Daoy (cell line): ENCODE measurements at regions not wholly inside any gene's neighbourhood (a gene's known extent, or its start where the extent isn't known, plus 50 kb on each side); places are given as distances from the start of the nearest gene placed in this dataset.
"Not testable (repeated sequence)": the region's sequence is repeated elsewhere in the genome, so short reads cannot be mapped to it uniquely, and the experiment has no call there.

Experiments used
- DNase-seq: peaks from one replicate; pipeline ENCODE4 v3.0.0-alpha.2; 2015; ENCODE audit warnings: low read depth

DNA sequence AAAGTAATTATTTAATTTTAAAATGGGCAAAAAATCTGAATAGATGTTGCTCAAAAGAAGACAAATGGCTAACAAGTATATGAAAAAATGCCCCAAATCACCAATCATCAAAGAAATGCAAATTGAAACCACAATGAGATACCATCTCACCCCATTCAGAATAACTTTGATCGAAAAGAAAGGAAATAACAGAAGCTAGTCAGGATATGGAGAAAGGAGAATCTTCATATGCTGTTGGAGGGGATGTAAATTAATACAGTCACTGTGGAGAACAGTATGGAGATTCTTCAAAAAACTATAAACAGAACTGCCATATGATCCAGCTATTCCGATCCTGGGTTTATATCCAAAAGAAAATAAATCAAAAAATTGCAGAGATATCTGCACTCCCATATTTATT is 418.5 kb upstream of the RGMB start:
- no peak for DNase-seq

DNA sequence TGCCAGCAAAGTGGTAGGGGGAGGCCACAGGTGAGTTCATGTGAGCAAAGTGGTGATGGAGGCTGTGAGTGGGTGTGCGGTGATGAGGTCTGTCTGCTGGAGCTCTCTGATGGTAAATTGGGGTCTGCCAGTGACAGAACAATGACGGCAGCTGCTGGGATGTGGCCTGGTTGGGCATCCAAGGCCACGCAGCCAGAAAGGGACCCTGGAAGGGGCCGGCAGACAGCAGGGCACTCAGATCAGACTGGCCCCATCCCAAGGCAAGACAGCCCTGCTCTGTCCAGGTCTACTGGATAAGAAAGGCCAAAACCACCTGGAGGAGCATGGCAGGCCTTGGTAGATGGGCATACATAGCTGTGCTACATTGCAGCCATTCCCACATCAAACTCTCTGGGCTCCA is 412.9 kb upstream of the RGMB start:
- no peak for DNase-seq

DNA sequence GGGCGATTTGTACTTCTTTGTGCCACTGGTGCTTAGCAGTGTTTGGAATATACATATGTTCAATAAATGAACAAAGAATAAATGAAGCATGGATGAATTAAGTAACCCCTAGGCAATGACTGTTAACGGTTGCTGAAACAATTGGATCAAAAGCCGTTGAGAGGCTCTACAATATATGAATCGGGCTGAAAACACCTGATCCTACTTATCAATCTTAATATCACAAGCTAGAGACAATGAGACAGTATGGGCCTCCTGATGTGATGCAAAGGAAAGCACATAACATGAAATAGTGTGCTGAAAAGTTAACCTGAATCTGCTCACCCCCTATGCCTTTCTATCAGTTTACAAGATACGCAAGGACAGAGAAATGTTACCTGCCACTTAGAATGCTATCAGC is 410.3 kb upstream of the RGMB start:
- no peak for DNase-seq

DNA sequence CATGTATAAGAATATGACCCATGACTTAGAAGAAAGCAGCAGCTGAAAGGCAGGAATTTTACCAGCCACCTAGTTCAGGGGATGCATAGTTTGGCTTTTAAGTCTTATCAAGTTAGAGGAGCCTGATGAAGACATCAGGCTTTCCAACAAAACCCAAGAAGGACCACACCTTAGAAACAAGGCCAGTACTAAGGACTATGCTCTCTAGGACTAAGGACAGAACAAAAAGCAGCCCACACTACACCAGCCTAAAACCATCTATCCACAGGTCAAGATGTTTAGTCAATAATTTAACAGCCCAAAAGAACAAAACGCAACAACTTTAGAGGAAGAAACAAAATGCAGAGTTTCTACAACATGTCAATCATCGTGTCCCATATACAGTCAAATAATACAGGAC is 408.9 kb upstream of the RGMB start:
- no peak for DNase-seq

DNA sequence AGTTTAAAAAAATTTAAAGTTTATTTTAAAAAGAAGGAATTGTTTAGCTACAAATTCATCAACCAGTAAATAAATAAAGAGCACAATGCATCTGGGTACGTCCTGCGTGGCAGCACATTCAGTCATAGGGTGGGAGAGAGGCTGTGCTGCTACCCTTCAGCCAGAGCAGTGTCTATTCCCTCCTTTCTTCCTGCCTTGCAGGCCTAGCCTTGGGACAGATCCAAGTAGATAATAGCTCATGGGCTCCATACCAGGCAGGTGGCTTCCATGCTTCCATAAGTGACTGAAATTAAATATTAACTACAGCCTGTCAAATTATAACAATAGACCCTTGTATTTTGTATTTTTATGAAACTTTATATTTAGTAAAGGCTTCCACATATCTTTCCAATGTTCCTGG is 408.3 kb upstream of the RGMB start:
- DNase-seq, result no peak

DNA sequence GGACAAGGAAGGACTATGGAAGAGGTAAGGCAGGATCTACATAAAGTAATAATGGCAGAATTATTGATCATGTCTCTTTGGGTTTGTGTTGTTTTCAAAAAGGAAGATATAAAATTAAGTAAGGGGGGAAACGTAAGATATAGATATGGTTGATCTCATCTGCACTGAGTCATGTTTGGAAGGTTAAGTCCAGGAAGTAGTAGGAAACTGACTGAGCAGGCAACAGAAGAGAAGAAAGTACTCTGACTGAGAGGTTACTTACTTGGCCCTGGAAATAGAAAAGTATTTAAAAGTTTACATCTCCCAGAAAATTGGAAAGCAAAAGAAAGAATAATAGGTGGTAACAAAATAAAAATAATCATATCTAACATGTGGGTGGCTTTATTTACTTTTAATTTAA is 405.3 kb upstream of the RGMB start:
- no peak for DNase-seq

DNA sequence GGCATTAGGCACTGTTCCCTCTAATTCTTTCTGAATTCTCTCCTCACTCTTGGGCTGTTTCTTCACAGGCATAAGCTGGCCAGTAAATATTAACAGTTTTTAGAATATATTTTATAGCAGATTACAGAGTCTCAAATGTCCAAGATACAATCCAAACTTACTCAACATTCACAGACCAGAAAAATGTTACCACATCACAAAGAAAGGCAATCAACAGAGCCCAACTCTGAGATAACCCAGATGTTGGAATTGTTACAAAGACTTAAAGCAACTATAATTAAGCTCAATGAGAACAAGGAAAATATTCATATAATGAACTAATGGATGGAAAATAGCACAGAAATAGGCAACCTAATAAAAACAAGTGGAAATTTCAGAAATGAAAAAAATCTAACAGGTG is 401.1 kb upstream of the RGMB start:
- no peak for DNase-seq

DNA sequence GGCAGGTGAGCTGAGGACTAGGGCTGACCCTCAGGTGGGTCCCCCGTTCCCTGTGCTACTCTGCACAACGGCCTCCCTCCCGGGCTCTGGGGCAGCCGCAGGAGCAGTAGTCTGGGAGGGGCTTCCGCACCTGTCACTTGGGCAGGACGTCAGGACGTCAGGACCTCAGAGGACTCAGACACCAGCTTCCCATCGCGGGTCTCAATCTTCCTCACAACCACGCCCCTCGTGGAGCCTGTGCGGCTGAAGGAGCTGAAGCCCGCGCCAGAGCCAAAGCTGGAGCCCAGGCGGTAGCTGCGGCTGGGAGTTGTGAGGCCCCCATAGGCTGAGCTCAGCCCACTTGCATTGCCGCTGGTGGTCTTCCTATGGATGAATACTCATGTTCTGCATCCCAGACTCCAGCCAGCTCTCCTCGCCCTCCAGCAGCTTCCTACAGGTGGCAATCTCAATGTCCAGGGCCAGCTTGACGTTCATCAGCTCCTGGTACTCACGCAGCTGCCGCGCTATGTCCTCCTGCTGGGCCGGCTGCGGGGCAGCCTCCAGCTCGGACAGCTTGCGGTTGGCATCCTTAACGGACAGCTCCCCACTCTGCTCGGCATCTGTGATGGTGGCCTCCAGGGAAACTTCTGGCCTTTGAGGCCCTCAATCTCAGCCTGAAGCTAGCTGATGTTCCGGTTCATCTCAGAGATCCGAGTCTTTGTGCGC is 381.4 kb upstream of the RGMB start:
- no peak for DNase-seq

DNA sequence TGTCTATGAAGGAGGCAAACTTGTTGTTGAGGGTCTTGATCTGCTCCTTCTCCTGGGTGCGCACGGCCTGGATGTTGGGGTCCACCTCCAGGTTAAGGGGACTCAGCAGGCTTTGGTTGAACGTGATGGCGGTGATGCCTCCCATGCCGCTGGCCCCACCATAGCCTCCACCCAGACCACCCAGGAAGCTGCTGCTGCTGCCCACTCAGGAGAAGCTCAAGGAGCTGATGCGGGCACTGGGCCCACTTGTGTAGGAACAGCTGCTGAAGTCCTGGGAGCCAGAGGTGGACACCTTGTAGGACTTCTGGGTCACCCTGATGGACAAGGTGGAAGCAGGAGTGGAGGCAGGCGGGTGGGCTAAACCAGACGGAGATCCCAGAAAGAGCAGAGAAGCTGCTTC is 380.3 kb upstream of the RGMB start:
- not testable (repeated sequence) for DNase-seq

DNA sequence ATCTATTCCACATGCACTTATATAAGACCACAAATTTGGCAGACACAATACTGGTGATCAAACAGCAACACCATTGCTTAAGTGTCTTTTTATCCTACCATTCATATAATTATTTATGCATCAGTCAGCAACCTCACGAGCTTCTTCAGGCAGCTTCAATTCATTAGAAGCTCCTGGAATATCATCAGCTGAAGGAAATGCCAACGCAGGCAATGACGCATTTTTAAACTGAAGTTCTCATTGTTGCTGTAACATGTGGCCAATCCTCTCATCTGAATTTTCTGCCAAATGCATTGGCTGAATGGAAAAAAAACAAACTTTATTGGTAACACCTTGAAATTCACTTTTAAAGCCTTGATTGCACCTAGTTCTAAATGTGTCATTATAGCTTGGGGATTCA is 376.4 kb upstream of the RGMB start:
- no peak for DNase-seq

DNA sequence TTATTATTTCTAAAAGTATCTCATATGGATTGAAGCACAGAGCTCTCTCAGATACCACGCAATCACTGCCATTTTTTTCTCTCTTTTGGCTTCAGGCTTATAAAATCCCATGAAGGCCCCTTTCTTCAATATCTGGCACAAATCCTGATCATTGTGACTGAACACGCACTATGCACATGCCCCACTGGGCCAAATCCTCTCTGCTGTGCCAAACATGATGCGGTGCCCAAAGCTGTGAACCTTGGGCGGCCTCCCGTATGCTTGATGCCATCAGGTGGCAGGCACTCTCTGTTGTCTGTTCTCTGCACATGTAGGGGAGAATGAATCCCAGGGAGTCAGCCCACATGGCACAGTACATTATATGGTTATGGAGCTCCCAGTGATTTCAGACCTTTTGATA is 375.0 kb upstream of the RGMB start:
- no peak for DNase-seq

DNA sequence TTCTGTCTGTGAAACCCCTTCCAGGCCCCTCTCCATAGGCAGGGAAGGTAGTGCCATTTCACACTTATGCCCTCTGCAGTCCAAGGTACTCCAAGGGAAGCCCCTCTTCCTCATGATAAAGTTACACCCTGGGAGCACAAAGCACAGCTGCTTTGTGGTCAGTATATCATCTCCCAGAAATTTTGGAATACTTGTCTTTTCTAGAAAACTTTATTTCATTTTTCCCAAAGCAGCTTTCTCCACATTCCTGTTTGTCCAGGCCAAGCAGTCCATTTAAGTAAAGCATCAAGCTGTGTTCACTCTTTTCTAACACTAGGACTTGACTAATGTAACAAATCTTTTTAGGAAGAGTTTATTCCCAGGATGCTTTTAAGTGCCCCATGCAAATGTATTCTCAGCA is 371.8 kb upstream of the RGMB start:
- DNase-seq, result no peak

DNA sequence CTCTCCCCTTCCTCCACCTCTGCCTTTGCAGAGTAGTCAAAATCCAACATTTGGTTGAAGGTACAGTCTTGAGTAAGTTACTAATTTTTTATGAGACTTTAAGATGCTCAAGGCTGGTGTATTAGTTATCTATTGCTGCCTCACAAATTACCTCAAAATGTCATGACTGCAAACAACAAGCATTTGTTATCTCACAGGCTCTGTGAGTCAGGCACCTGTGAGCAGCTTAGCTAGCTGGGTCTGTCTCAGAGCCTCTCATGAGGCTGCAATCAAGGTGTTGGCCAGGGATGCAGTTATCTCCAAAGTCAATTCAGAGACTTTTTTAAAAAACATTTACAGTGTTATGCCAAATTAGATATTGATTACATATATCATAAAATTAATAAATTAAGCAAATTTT is 371.3 kb upstream of the RGMB start:
- DNase-seq, result no peak

DNA sequence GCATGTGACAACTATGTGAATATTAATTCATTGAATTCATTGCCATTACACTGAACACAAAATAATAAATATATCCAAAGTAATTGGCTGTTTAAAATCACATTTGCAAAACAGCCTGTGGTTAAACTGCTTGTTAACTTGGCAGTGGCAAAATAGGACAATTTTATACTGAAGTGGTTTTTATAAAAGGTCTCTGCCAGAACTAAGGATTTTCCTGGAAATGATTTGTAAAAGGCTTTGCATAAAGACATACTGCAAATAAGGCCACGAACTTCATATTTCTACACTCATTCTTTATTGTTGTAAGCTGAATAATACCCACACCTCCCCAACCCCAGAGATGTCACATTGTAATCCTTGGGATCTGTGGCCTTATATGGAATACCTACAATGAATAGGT is 370.3 kb upstream of the RGMB start:
- DNase-seq, result no peak

DNA sequence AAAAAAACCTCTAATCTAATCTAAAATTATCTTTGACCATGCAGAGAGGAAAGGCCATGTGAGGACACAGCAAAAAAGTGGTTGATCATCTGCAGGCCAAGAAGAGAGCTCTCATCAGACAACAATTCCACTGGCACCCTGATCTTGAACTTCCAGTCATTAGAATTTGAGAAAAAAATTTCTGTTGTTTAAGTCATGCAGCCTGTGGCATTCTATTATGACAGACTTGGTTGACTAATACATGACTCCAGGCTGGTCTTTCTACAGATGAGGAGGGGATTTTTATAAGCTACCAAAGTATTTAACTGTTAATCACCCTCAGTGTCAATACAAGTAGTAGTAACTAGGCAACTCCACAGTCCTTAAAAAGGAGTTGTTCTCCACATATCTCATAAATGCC is 358.5 kb upstream of the RGMB start:
- DNase-seq, result peak; percentile 14

DNA sequence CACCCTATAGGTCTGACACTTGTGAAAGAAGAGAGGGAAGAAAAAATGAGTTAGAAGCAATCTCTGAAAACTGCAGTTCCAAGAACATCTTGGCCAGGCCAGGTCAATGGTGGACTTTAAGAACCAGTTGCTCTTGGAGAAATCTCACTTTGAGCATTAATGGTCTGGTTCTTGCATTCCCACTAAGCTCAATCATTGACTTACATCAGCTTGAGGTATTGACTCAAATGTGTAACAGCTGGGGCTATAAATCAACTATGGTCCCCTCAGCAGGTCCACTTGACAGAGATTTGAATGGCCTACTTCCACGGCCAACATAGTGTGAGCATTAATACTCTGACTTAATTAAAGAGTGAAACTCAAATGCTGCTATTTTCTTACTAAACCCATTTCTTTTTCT is 357.8 kb upstream of the RGMB start:
- no peak for DNase-seq

DNA sequence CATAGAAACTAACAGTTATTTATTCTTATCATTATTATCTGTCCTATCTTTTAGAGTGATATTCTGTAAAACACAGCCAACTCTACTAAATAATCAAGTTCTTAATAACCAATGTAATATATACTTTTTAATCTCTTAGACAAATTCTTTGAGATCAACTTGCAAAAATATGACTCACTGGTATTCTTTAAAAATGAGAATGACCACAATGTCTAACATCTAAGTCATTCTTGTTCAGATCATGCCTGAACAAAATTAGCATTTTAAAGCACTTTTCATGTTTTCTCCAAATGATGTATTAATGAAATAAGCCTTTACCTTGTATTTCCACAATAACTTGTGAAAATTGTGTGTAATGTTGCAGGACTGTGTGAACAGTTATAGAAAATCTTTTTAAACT is 356.9 kb upstream of the RGMB start:
- DNase-seq, result no peak

DNA sequence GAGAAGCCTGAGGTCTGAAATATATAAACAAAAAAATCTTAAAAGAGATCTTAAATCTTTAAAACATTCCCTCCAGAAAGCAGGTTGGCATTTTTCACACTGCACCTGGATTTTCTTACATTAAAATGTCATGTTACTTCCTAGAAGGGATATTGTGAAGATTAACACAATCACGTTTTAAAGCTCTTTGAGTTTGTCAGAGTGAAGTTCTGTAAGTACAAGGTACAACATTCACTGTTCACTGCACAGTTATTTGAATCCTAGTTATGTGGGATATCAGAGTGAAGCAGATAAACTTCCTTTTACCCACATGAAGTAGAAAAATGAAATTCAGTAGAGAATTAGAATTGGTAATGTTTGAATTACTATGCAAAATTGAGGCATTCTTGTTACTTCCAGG is 353.6 kb upstream of the RGMB start:
- no peak for DNase-seq

DNA sequence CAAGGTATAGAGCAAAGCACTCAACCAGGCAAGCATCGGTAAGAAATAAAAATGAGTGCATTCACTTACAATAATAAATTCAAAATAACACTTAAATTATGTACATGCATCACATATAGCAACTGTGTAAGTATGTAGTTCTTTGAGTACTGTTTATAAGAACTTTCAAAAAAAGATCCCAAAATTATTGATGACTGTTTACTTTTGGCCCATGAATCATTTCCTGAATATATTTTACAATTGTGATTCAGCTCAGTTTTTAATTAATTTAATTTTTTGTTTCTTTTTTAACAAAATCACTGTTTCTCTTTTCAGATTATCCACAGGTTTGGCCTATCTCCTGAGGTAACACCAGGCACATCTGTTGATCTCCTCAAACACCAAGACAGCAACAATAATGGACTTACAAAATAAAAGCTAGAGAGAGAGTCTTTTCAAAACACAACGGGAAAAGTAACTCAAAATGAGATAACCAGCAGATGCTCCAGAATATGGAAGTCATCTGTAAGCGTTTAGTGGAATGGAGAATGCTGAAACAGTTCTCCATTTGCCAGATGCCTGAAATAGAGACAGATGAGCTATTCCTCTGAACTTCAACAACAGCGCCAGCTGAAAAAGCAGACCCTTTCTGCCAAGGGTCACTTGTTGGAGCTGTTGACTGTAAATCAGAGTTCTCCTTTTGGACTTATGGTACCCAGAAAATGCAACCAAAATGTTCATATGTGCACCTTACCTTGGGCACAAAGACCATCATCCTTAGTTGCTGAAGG is 348.6 kb upstream of the RGMB start:
- no peak for DNase-seq

DNA sequence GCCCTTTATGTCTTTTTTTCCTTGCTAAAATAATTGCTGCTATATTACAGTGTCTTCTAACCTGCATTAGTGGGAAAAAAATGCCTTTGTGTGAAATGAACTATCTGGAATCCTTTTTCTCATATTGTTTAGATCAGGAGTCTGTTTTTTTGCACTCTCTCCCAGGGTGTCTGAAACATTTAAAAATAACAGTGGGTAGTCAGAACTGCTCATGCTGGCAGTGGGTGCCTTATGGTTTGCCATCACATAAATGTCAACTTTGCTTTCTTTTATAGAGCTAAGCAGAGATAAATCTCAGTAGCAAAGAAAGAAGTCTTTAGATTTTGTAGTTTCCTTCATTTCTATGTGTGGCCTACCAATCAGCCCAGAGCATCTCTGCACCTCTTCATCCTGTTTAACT is 347.8 kb upstream of the RGMB start:
- no peak for DNase-seq

DNA sequence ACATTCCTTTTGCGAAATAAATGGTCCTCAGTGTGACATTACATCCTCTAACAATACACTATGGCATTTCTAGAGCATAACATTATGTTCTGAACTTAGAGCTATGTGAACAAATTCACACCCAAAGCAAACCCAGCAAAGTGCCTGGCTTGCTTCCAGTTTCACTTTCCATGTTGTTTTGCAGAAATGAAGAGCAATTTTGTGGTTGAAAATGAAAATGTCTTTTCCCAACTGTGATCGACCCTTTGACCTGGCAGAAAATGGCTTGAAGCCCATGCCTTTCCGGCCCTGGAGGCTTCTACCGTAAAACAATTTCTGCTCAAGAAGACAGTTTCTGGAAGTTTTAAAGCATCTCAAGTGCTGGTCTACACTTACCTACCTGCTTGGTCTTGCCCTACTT is 344.7 kb upstream of the RGMB start:
- DNase-seq, result peak; percentile 33

DNA sequence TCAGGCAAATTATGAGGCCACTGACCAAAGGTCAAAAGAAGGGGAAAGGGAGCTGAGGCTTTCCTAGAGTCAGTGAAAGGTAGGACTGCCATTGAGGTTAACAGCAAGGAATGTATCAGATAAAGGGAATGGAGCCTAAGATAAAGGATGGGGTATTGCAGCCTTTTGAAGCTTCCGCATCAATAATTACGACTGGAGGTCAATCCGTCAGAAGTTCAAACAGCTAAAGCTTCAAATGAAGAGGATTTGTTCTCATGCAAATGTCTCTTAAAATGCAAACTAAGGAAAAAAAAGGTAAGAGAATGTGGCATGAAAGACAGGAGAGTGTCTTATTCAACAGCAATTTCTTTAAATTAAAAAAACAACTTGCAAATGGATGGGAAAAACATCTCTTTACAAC is 341.1 kb upstream of the RGMB start:
- no peak for DNase-seq

DNA sequence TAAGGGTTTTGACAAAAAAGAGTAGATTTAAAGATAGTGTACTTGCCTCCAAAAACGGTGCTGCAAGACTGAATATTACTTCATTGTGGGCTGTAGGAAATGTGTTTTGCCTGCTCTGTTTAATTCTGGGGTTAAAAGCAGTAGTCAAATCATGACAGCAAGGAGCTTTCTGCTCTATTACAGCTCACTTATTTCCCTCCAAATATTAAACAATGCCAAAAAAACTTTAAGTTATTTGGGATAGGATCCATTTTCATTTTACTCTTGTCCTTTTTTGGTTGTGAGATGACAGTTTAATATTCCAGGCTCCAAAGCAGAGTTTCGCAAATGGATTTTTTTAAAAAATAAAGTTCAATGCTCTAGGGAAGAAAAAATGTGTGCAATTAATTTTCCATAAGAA is 340.4 kb upstream of the RGMB start:
- no peak for DNase-seq

DNA sequence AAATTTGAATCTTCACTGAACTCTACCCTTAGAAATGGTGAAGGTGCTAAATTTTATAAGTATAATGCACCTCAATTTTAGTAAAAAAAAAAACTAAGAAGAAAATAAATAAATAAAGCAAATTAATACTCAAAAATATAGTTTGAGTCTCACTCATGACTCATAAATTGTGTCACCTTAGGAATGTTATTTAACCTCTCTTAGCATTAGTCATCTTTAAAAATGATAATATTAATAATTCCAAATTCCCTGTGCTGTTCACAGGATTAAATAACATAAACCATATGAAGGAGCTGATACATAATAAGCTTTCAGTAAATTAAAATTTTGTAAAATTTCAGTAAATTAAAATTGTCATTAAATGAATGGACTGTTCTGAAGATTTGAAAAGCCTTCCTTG is 339.8 kb upstream of the RGMB start:
- no peak for DNase-seq
